Activated T-helper 2 cell treated with anti-CD3 and anti-CD28 coated beads, Interferon-gamma antibody, Interleukin-2, Interleukin-4, amounts not matched to agents 10 μg/mL and 5 μg/mL and 100 μg/mL, durations not matched to agents 14 hours and 24 hours and 36 hours (primary cell): ENCODE measurements at regions not wholly inside any gene's neighbourhood (a gene's known extent, or its start where the extent isn't known, plus 50 kb on each side); places are given as distances from the start of the nearest gene placed in this dataset.

Experiments used
- DNase-seq: peaks from one replicate; pipeline ENCODE4 v3.0.0; 2021; ENCODE audit warnings: low spot score
- H3K27ac Mint-ChIP-seq: one replicate; pipeline ENCODE4 v1.8.0; 2021; ENCODE audit warnings: mixed read lengths
- H3K27me3 Mint-ChIP-seq: one replicate; pipeline ENCODE4 v1.8.0; 2021; ENCODE audit warnings: low read depth, mixed read lengths
- H3K36me3 Mint-ChIP-seq: one replicate; pipeline ENCODE4 v1.8.0; 2021; ENCODE audit warnings: low read depth, mixed read lengths
- H3K4me1 Mint-ChIP-seq: one replicate; pipeline ENCODE4 v1.8.0; 2021; ENCODE audit warnings: low read depth, mixed read lengths
- H3K4me3 Mint-ChIP-seq: one replicate; pipeline ENCODE4 v1.8.0; 2021; ENCODE audit warnings: low read depth, mild to moderate bottlenecking, moderate library complexity, mixed read lengths
- H3K9me3 Mint-ChIP-seq: one replicate; pipeline ENCODE4 v1.8.0; 2021; ENCODE audit warnings: mixed read lengths
- intact Hi-C: fragments of 100-400 bp; cut with micrococcal nuclease; formaldehyde crosslinking; loops from one replicate; pipeline ENCODE4 v1.15.1; 2023

DNA sequence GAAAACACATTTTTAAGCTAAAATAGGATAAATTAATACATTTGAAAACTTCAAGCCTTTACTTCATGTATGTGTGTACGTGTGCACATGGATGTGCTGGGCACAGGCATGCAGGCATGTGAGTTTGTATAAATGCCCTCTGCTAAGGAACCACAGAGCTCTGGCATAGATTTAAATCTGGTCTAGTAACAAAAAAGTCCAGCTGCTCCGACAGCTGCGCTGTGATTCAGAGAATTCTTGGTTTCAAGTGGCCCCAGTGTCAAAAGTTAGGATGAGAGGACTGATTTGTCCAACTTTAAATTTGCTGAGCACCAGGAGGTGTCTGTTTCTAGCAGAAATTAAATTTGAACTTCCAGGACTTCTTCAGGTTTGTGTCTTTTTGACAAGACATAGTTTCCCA is 203.7 kb upstream of the TUT7 start:
- no peak for DNase-seq
- no peaks in the 10 kb centered on the region for H3K9me3 Mint-ChIP-seq
- H3K27me3 Mint-ChIP-seq: peaks cover 2% of the 10 kb centered on the region
- no peak overlapping the region for H3K4me3 Mint-ChIP-seq
- no peak overlapping the region for H3K27ac Mint-ChIP-seq
- H3K36me3 Mint-ChIP-seq: no peaks in the 10 kb centered on the region
- H3K4me1 Mint-ChIP-seq: no peaks in the 10 kb centered on the region
- intact Hi-C loops: no loop called here

DNA sequence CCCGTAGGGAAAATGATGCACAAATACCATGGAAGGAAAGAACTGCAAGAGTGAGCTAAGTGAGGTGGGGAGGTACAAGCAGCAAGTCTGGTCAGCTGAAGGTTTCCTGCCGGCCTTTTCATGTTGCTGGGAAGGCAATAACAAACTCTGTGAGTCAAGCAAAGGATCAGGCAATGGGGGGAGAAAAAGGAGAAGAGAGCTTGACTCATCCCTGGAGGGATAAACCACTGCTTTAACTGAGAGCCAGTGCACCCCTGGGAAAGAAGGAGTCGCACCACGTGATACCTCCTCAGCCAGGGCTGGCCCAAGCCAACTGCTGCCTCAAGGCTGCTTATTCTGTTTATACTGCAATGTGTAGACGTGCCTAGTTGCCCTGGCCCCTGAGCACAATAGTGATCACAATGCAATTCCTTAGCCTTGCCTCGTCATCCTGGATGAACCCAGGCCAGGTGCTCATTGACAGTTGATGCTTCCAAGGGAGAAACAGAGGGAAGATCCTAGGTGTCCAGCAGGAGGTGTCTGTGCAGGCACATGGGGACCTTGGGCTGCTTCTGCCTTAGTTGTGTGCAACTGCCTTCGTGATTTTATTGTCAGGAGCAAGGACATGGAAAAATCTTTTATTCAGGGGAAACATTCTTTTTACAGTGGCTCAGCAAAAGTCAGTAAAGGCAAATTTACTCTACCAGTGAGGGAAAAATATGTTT is 203.0 kb upstream of the TUT7 start:
- H3K9me3 Mint-ChIP-seq: no peaks in the 10 kb centered on the region
- no peak overlapping the region for H3K4me3 Mint-ChIP-seq
- no peaks in the 10 kb centered on the region for H3K4me1 Mint-ChIP-seq
- intact Hi-C loops: no loop called here
- no peak for DNase-seq
- H3K27ac Mint-ChIP-seq: no peak overlapping the region
- H3K36me3 Mint-ChIP-seq: no peaks in the 10 kb centered on the region
- peaks cover 2% of the 10 kb centered on the region for H3K27me3 Mint-ChIP-seq

DNA sequence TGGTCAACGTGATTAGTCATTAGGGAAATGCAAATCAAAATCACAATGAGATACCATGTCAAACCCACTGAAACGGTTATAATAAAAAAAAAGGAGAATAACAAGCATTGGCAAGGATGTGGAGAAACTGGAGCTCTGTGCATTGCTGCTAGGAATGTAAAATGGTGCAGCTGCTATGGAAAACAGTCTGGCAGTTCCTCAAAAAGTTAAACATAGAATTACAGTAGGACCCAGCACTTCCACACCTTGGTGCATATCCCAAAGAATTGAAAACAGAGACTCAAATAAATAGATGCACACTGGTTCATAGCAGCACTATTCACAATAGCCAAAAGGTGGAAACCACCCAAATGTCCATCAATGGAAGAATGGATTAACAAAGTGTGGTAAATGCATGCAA is 201.5 kb upstream of the TUT7 start:
- Mint-ChIP-seq H3K36me3 (no peaks in the 10 kb centered on the region), H3K4me3 (no peak overlapping the region), H3K27me3 (peaks cover 2% of the 10 kb centered on the region), H3K9me3 (no peaks in the 10 kb centered on the region), H3K27ac (no peak overlapping the region), H3K4me1 (no peaks in the 10 kb centered on the region)
- DNase-seq: no peak
- intact Hi-C loops: no loop called here

DNA sequence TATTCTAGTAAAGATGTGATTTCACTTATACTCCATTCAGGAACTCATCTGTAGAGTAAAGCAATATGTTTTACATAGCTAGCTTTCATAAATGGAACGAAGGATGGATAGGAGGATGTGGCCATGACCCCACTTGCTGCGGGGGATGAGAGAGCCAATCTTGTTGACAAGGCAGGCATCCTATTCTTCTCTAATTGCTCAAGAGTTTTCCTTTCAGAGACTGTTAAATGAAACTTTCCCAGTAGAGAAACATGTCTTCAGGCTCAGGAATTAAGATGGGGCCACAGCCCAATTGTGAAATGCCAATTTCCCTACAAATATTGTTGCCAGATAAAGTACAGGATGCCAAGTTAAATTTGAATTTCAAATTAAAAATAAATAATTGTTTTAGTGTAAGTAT is 196.2 kb upstream of the TUT7 start:
- H3K4me3 Mint-ChIP-seq: no peak overlapping the region
- peaks cover 3% of the 10 kb centered on the region for H3K27me3 Mint-ChIP-seq
- H3K36me3 Mint-ChIP-seq: no peaks in the 10 kb centered on the region
- H3K27ac Mint-ChIP-seq: no peak overlapping the region
- no peaks in the 10 kb centered on the region for H3K4me1 Mint-ChIP-seq
- H3K9me3 Mint-ChIP-seq: no peaks in the 10 kb centered on the region
- no peak for DNase-seq
- intact Hi-C loops: no loop called here

DNA sequence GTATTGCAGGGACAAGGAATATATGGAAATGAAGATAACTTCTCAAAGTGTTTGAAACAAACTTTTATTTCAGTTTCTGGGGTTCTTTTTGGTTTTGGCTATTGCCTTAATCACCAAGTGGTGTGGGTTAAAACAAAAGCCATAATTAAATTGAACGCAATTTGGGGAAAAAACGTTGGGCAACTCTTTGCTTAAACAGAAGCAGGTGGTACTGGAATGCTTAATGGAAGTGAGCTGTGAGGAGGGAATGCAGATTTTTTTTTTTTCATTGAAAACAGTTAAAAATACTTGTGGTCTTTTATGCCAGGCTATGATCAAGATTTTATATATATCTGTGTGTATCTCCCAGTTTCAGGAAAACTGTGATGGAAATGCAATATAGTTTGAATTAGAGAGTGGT is 195.7 kb upstream of the TUT7 start:
- Mint-ChIP-seq H3K4me3 (no peak overlapping the region), H3K4me1 (no peaks in the 10 kb centered on the region), H3K27me3 (peaks cover 3% of the 10 kb centered on the region), H3K27ac (no peak overlapping the region), H3K36me3 (no peaks in the 10 kb centered on the region), H3K9me3 (no peaks in the 10 kb centered on the region)
- intact Hi-C loops: no loop called here
- no peak for DNase-seq

DNA sequence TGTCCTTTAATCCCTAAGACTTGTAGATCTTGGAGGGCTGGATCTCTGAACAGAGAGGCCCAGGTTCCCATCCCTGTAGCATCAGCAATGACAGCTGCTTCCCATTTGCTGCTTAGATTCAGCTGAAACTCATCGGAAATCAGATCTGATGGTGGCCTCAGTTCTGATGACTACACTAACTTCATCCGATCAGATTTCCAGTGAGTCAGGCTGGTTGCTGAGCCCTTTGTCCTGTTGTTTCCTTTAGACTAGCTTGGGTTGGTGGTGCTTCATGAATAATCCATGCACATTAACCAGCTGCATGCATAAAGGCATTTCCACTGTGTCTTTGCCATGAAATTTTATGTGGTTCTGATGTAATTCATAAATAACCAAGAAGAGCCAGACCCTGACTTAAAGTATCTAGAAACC is 195.2 kb upstream of the TUT7 start:
- intact Hi-C loops: no loop called here
- no peaks in the 10 kb centered on the region for H3K36me3 Mint-ChIP-seq
- H3K27ac Mint-ChIP-seq: no peak overlapping the region
- H3K9me3 Mint-ChIP-seq: no peaks in the 10 kb centered on the region
- H3K27me3 Mint-ChIP-seq: peaks cover 3% of the 10 kb centered on the region
- H3K4me3 Mint-ChIP-seq: no peak overlapping the region
- no peaks in the 10 kb centered on the region for H3K4me1 Mint-ChIP-seq
- no peak for DNase-seq

DNA sequence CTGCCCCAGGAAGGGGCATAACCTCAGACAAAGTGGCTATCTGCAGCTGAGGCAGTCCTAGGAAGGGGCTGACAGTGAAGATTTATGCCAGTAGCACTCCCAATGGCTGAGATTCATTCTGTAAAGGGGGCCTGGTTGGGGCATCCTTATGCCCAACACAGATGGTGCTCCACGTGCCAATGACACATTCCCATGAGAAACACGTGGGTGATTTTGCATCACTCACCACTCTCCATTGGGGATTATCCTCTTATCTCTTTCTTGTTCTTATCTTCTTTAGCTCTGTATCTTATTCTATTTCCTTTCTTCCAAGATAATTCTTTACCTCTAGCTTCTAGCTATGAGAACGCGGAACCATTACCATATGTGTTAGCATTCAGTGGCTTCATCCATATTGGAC is 194.0 kb upstream of the TUT7 start:
- H3K27ac Mint-ChIP-seq: no peak overlapping the region
- H3K36me3 Mint-ChIP-seq: no peaks in the 10 kb centered on the region
- no peaks in the 10 kb centered on the region for H3K9me3 Mint-ChIP-seq
- no peak for DNase-seq
- intact Hi-C loops: no loop called here
- peaks cover 3% of the 10 kb centered on the region for H3K27me3 Mint-ChIP-seq
- H3K4me3 Mint-ChIP-seq: no peak overlapping the region
- H3K4me1 Mint-ChIP-seq: no peaks in the 10 kb centered on the region

DNA sequence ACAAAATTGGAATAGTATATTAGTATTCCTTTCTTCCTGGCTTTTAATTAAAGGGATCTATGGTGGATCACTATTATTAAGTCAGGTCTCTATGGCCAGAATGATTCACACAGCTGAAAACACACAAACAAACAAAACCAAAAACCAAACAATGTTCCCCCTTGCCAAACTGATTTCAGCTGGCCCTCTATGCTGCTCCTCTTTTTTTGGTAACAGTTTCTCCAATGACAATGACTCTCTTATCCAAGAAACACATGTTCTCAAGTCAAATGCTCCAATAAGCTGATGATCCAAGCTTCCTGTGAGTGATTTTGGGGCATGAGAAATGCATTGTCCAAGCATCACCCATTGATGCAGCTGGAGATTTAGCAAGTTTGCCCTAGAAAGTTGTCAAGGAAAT is 193.4 kb upstream of the TUT7 start:
- Mint-ChIP-seq H3K9me3 (no peaks in the 10 kb centered on the region), H3K27ac (no peak overlapping the region), H3K4me1 (no peaks in the 10 kb centered on the region), H3K4me3 (no peak overlapping the region), H3K27me3 (peaks cover 2% of the 10 kb centered on the region), H3K36me3 (no peaks in the 10 kb centered on the region)
- intact Hi-C loops: no loop called here
- DNase-seq: no peak

DNA sequence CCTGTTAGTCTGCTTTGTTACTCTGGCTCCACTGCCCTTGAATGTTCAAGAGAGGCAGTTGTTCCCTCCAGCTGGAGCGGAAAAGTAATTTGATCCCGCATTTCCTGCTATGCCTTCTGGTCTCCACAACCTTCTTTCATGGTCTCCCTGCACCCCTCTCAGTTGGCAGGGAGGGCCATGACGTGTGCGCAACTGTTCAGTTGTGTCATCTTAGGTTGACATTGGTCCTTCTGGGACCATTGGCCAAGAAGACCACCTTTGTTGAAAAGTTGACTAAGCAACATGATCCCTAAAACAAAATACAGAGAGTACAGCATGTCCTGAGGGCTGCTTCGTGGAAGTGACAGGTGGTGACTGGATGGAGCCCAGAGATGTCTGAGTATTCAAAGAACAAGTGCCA is 192.5 kb upstream of the TUT7 start:
- Mint-ChIP-seq H3K27ac (no peak overlapping the region), H3K27me3 (peaks cover 3% of the 10 kb centered on the region), H3K4me3 (no peak overlapping the region), H3K9me3 (no peaks in the 10 kb centered on the region), H3K4me1 (no peaks in the 10 kb centered on the region), H3K36me3 (no peaks in the 10 kb centered on the region)
- intact Hi-C loops: no loop called here
- DNase-seq: no peak

DNA sequence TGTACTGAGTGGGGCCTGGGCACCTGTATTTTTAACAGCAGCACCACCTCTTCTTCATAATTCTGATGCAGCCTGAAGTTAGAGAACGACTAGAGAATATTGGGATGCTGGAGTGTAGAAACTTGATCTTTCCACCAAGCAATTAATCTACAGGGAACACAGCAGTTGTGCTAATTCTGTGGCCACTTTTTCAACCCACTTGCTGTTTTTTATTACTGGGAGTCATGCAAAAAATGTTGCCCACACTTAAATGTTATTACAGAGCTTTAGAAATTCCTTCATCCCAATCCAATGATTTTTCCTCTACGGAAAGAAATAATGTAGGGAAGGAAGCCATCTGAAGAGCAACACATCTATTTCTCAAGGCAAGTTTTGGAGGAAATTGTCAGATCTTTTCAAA is 190.9 kb upstream of the TUT7 start:
- Mint-ChIP-seq H3K4me3 (no peak overlapping the region), H3K27ac (no peak overlapping the region), H3K36me3 (no peaks in the 10 kb centered on the region), H3K27me3 (peaks cover 3% of the 10 kb centered on the region), H3K4me1 (no peaks in the 10 kb centered on the region), H3K9me3 (no peaks in the 10 kb centered on the region)
- intact Hi-C loops: no loop called here
- DNase-seq: no peak

DNA sequence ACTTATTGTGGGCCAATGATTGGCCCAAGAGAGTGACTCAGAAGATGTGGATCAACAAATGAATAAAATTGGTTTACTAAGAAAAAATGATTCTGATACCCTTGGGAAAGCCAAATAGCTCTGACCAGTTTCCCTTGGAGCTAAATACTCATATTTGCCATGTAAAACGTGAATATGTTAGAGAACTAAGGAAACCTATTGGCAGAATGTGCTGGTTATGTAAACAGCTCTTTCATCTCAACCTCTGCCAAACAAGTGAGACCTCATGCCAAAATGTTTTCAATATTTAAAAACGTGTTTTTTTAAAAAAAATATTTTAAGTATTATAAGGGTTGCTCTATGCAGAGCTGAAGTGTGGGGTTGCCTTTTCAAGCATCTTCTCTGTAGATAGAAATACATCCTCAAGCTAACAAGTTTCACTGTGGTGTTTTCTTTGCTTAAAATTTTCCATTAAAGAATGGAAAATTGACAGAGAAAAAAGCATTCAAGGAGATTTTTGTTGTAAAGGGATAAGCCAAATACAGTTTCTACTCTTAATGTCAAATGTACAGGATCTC is 186.9 kb upstream of the TUT7 start:
- intact Hi-C loops: no loop called here
- DNase-seq: no peak
- H3K9me3 Mint-ChIP-seq: no peaks in the 10 kb centered on the region
- H3K27me3 Mint-ChIP-seq: peaks cover 1% of the 10 kb centered on the region
- no peak overlapping the region for H3K4me3 Mint-ChIP-seq
- no peaks in the 10 kb centered on the region for H3K4me1 Mint-ChIP-seq
- no peaks in the 10 kb centered on the region for H3K36me3 Mint-ChIP-seq
- no peak overlapping the region for H3K27ac Mint-ChIP-seq

DNA sequence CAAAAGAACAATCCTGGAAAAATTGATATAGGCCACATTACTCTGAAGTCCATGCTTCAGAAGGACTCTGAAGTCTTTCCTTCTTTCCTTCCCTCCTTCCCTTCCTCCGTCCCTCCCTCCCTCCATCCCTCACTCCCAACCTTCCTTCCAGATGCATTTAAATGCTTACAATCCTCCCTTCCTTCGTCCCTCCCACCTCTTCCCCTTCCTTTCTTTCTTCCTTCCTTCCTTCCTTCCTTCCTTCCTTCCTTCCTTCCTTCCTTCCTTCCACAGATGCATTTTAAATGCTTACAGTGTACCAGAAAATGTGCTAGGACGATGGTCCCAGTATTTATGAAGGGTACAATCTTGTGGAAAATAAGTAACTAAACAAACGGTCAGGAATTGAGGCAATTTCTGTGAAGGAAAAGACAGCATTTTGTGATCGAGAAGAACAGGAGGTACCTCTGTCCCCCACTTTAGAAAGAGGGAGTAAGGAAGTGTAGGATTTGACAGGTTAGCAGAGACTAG is 181.3 kb upstream of the TUT7 start:
- intact Hi-C loops: no loop called here
- H3K9me3 Mint-ChIP-seq: no peaks in the 10 kb centered on the region
- H3K4me3 Mint-ChIP-seq: no peak overlapping the region
- DNase-seq: no peak
- no peaks in the 10 kb centered on the region for H3K36me3 Mint-ChIP-seq
- H3K27ac Mint-ChIP-seq: no peak overlapping the region
- H3K27me3 Mint-ChIP-seq: no peaks in the 10 kb centered on the region
- H3K4me1 Mint-ChIP-seq: no peaks in the 10 kb centered on the region

DNA sequence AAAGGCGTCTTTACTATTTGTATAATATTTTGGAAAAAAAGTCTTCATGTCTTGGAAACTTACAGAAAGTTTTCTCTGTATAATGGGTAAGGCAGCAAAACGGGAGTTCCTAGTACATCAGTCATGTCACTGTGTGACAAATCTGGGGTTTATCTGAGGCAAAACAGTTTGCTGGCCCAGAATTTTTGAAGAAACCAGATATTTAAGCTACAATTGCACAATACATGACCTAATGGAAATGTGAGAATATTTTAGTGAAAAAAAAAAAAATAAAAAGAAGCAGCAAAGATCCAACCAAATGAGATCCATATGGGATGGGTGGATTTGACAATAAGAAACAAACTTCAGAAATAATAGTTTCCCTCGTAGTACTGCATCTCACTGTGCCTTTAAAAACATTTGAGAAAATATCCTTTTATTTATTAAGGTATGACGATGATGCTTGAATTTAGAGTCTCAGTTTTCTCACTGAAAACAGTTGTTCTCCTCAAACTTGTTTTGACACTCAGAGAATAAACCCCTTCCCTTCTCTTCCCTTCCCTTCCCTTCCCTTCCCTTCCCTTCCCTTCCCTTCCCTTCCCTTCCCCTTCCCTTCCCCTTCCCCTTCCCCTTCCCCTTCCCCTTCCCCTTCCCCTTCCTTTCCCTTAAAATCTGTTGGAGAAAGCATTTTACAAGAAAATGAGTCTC is 180.5 kb upstream of the TUT7 start:
- Mint-ChIP-seq H3K9me3 (no peaks in the 10 kb centered on the region), H3K4me1 (no peaks in the 10 kb centered on the region), H3K36me3 (no peaks in the 10 kb centered on the region), H3K27me3 (no peaks in the 10 kb centered on the region), H3K4me3 (no peak overlapping the region), H3K27ac (no peak overlapping the region)
- no peak for DNase-seq
- intact Hi-C loops: no loop called here
